MM.1S (cell line): ENCODE measurements at regions not wholly inside any gene's neighbourhood (a gene's known extent, or its start where the extent isn't known, plus 50 kb on each side); places are given as distances from the start of the nearest gene placed in this dataset.

ENCODE experiments used
- DNase-seq: peaks from one replicate; pipeline ENCODE4 v3.0.0-alpha.2; 2015
- H2AFZ ChIP-seq: fragments of 300-600 bp; sonication (generic); 2 replicates; pipeline ENCODE4 v1.6.0; 2016; ENCODE audit warnings: antibody characterized with exemption, low read length
- H3F3A ChIP-seq: fragments of 300-600 bp; sonication (generic); 2 replicates; pipeline ENCODE4 v1.6.1; 2016; ENCODE audit warnings: mild to moderate bottlenecking, antibody characterized with exemption, low read length, moderate library complexity, mixed read lengths; ENCODE audit not compliant: insufficient read depth
- H3K27ac ChIP-seq: fragments of 300-600 bp; sonication (generic); 2 replicates; pipeline ENCODE4 v1.5.1; 2016; ENCODE audit warnings: mild to moderate bottlenecking, low read length
- H3K27me3 ChIP-seq: fragments of 300-600 bp; sonication (generic); replicated peaks from 2 replicates; pipeline ENCODE4 v1.6.0; 2016; ENCODE audit warnings: low read length; ENCODE audit not compliant: insufficient read depth
- H3K36me3 ChIP-seq: fragments of 300-600 bp; sonication (generic); replicated peaks from 2 replicates; pipeline ENCODE4 v1.6.1; 2016; ENCODE audit warnings: mild to moderate bottlenecking, low read length, mixed read lengths; ENCODE audit not compliant: insufficient read depth
- H3K4me1 ChIP-seq: fragments of 300-600 bp; sonication (generic); 2 replicates; pipeline ENCODE4 v1.6.1; 2016; ENCODE audit warnings: low read length, mixed read lengths
- H3K4me2 ChIP-seq: fragments of 300-600 bp; sonication (generic); 2 replicates; pipeline ENCODE4 v1.6.0; 2016; ENCODE audit warnings: low read depth, low read length
- H3K4me3 ChIP-seq: fragments of 300-600 bp; sonication (generic); 2 replicates; pipeline ENCODE4 v1.5.1; 2016; ENCODE audit warnings: low read length, mixed read lengths
- H3K79me2 ChIP-seq: fragments of 300-600 bp; sonication (generic); 2 replicates; pipeline ENCODE4 v1.6.1; 2016; ENCODE audit warnings: mixed run types, low read length, mixed read lengths
- H3K9ac ChIP-seq: fragments of 300-600 bp; sonication (generic); 2 replicates; pipeline ENCODE4 v1.6.1; 2016; ENCODE audit warnings: low read length, mixed read lengths
- H3K9me2 ChIP-seq: fragments of 300-600 bp; sonication (generic); replicated peaks from 2 replicates; pipeline ENCODE4 v1.6.1; 2016; ENCODE audit warnings: mild to moderate bottlenecking, low read length, mixed read lengths; ENCODE audit not compliant: insufficient read depth
- H3K9me3 ChIP-seq: fragments of 300-600 bp; sonication (generic); replicated peaks from 2 replicates; pipeline ENCODE4 v1.6.1; 2016; ENCODE audit warnings: mild to moderate bottlenecking, low read length, mixed read lengths; ENCODE audit not compliant: insufficient read depth
- H4K20me1 ChIP-seq: fragments of 300-600 bp; sonication (generic); 2 replicates; pipeline ENCODE4 v1.6.1; 2016; ENCODE audit warnings: mild to moderate bottlenecking, low read length, moderate library complexity, mixed read lengths; ENCODE audit not compliant: insufficient read depth
- EZH2 ChIP-seq: fragments of 300-600 bp; sonication (generic); optimal IDR thresholded peaks from 2 replicates; pipeline ENCODE3; 2017; ENCODE audit warnings: low read depth, mild to moderate bottlenecking, antibody characterized with exemption, low read length, mixed read lengths
- EZH2phosphoT487 ChIP-seq: fragments of 300-600 bp; sonication (generic); IDR thresholded peaks from 2 replicates; pipeline ENCODE4 v1.6.1; 2018; ENCODE audit warnings: antibody characterized with exemption, low read length
- TF ChIP-seq, protein P1 (sequence below): fragments of 300-600 bp; sonication (generic); IDR thresholded peaks from 2 replicates; pipeline ENCODE4 v1.5.1; 2016; ENCODE audit warnings: antibody characterized with exemption, low read length, mixed read lengths

DNA sequence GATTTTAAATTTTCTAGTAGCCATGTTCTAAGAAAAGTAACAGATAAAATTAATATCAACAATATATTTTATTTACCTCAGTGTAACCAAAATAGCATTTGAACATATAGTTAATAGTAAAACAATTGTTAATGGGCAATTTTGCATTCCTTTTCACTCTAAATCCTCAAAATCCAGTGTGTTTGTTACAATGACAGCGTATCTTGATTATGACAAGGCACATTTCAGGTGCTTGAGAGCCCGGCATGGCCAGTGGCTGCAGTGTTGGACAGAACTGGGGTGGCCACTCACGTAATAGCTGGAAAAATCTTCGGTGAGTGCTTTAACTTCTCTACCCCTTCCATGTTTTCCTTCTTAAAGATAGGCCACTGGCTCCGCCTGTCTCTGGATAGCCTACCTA is 248.0 kb upstream of the RREB1 start:
- no peak overlapping the region for H3K4me2 ChIP-seq
- peaks cover 8% of the 10 kb centered on the region; the same call in 1 of the 2 replicates for H3K4me1 ChIP-seq
- no peak overlapping the region for H3K27ac ChIP-seq
- H3K79me2 ChIP-seq: no peaks in the 10 kb centered on the region
- H3K27me3 ChIP-seq: no peaks in the 10 kb centered on the region
- H3K36me3 ChIP-seq: no peaks in the 10 kb centered on the region
- H3F3A ChIP-seq: no peaks in the 10 kb centered on the region
- no peak for TF ChIP-seq EZH2phosphoT487
- H3K9ac ChIP-seq: no peak overlapping the region
- no peak for DNase-seq
- no peaks in the 10 kb centered on the region for H3K9me3 ChIP-seq
- H3K9me2 ChIP-seq: no peaks in the 10 kb centered on the region
- no peaks in the 10 kb centered on the region for H4K20me1 ChIP-seq
- H3K4me3 ChIP-seq: no peak overlapping the region
- no peak overlapping the region for H2AFZ ChIP-seq

DNA sequence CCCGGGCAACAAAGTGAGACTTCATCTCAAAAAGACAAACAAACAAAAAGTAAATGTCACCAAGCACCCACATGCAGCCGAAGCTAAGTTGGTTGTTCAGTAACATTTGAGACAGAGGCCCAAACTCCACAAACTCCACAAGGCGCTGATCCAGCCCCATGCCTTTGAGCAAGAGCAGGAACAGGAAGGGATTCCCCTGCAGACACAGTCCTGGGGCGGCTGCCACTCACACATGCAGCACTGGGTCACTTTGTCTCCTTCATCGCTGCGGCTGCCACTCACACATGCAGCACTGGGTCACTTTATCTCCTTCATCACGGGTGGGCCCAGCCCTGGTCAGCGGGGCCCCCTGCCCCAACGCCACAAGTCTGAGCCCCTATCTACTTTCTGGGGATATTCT is 246.9 kb upstream of the RREB1 start:
- Histone ChIP-seq H3K4me3 (no peak overlapping the region), H3K9me3 (no peaks in the 10 kb centered on the region), H3K36me3 (no peaks in the 10 kb centered on the region), H3K79me2 (no peaks in the 10 kb centered on the region), H2AFZ (no peak overlapping the region), H3K27ac (no peak overlapping the region), H4K20me1 (no peaks in the 10 kb centered on the region), H3K4me2 (no peak overlapping the region), H3K9ac (no peak overlapping the region), H3K9me2 (no peaks in the 10 kb centered on the region), H3F3A (no peaks in the 10 kb centered on the region), H3K4me1 (peaks cover 8% of the 10 kb centered on the region; the same call in 1 of the 2 replicates), H3K27me3 (no peaks in the 10 kb centered on the region)
- TF ChIP-seq, protein P1, sequence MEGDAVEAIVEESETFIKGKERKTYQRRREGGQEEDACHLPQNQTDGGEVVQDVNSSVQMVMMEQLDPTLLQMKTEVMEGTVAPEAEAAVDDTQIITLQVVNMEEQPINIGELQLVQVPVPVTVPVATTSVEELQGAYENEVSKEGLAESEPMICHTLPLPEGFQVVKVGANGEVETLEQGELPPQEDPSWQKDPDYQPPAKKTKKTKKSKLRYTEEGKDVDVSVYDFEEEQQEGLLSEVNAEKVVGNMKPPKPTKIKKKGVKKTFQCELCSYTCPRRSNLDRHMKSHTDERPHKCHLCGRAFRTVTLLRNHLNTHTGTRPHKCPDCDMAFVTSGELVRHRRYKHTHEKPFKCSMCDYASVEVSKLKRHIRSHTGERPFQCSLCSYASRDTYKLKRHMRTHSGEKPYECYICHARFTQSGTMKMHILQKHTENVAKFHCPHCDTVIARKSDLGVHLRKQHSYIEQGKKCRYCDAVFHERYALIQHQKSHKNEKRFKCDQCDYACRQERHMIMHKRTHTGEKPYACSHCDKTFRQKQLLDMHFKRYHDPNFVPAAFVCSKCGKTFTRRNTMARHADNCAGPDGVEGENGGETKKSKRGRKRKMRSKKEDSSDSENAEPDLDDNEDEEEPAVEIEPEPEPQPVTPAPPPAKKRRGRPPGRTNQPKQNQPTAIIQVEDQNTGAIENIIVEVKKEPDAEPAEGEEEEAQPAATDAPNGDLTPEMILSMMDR: no peak
- TF ChIP-seq EZH2phosphoT487: no peak
- TF ChIP-seq EZH2: no peak
- DNase-seq: no peak

- Histone ChIP-seq H3K9ac (no peak overlapping the region), H3K27ac (no peak overlapping the region), H3K4me1 (peaks cover 8% of the 10 kb centered on the region; the same call in 1 of the 2 replicates), H3K4me3 (no peak overlapping the region), H2AFZ (no peak overlapping the region), H3K4me2 (no peak overlapping the region), H4K20me1 (no peaks in the 10 kb centered on the region), H3F3A (no peaks in the 10 kb centered on the region), H3K9me2 (no peaks in the 10 kb centered on the region), H3K9me3 (no peaks in the 10 kb centered on the region), H3K27me3 (no peaks in the 10 kb centered on the region), H3K79me2 (no peaks in the 10 kb centered on the region), H3K36me3 (no peaks in the 10 kb centered on the region)
- no peak for DNase-seq
- no peak for TF ChIP-seq EZH2
- TF ChIP-seq EZH2phosphoT487: no peak
- TF ChIP-seq, protein P1: no peak
Measured at GRCh38 chr6:6861351-6861894, 246.3 kb upstream of the RREB1 start.

DNA sequence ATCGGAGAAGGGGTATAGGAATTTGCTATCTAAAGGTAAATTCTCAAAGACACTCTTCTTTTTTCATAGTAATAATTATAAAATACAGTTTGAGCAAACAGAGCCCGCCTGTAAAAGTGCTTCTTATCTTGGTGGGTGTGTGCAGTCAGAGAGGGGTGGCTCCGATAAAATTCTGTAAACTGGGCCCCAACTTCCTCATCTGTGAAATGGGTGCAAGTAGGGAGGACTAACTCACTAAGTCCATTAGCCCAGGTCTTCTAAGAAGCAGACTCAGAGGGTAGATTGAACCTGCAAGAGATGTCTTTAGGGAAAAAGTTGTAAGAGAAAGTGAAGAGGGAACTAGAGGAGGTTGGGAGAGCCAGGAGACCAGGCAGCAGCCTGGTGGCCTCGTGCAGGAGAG is 245.8 kb upstream of the RREB1 start:
- TF ChIP-seq EZH2 (no peak), EZH2phosphoT487 (no peak)
- TF ChIP-seq, protein P1: no peak
- DNase-seq: no peak
- H3K4me1 ChIP-seq: peaks cover 4% of the 10 kb centered on the region; the same call in 1 of the 2 replicates
- no peaks in the 10 kb centered on the region for H3K9me2 ChIP-seq
- H4K20me1 ChIP-seq: no peaks in the 10 kb centered on the region
- no peak overlapping the region for H3K4me2 ChIP-seq
- H3K79me2 ChIP-seq: no peaks in the 10 kb centered on the region
- H3K27me3 ChIP-seq: no peaks in the 10 kb centered on the region
- H3K36me3 ChIP-seq: no peaks in the 10 kb centered on the region
- H2AFZ ChIP-seq: no peak overlapping the region
- H3K9me3 ChIP-seq: no peaks in the 10 kb centered on the region
- H3K27ac ChIP-seq: no peak overlapping the region
- no peak overlapping the region for H3K4me3 ChIP-seq
- H3F3A ChIP-seq: no peaks in the 10 kb centered on the region
- no peak overlapping the region for H3K9ac ChIP-seq
